ENCODE measurements at regions not wholly inside any gene's neighbourhood (a gene's known extent, or its start where the extent isn't known, plus 50 kb on each side); places are given as distances from the start of the nearest gene placed in this dataset.

DNA sequence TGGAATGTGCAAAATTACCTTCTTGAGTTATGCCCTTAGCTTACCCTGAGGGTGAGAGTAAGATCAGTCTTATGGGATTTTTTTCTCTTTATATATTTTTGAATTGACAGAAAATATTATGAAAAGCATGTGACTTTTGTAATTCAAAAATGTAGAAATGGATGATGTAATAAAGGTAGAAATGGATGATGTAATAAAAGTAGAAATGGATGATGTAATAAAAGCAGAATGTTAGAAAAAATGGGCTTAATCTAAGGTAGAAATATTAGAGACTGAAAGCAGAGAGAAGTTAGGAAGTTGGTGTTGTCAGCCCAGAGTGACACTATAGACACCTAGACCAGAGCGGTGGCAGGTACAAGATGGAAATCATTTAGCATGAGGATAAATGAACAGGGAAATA, 107.1 kb upstream of the THSD7B start:
- no peak for ATAC-seq
- Histone ChIP-seq H3K4me1 (peaks cover 0 to 5% (median 0%) of the 10 kb centered on the region in 3 donors), H3K9me3 (no peaks in the 10 kb centered on the region), H3K27me3 (no peaks in the 10 kb centered on the region), H3K36me3 (no peaks in the 10 kb centered on the region), H3K27ac (no peak overlapping the region), H3K4me3 (no peak overlapping the region)
- 90 to 100% methylated on average over 1 of the region's 1 CpG for WGBS, 2 donors
- FAIRE-seq, result no peak
- intact Hi-C loops (cut with DNase I), result no loop called here
- no peak for DNase-seq
- TF ChIP-seq, protein P1, sequence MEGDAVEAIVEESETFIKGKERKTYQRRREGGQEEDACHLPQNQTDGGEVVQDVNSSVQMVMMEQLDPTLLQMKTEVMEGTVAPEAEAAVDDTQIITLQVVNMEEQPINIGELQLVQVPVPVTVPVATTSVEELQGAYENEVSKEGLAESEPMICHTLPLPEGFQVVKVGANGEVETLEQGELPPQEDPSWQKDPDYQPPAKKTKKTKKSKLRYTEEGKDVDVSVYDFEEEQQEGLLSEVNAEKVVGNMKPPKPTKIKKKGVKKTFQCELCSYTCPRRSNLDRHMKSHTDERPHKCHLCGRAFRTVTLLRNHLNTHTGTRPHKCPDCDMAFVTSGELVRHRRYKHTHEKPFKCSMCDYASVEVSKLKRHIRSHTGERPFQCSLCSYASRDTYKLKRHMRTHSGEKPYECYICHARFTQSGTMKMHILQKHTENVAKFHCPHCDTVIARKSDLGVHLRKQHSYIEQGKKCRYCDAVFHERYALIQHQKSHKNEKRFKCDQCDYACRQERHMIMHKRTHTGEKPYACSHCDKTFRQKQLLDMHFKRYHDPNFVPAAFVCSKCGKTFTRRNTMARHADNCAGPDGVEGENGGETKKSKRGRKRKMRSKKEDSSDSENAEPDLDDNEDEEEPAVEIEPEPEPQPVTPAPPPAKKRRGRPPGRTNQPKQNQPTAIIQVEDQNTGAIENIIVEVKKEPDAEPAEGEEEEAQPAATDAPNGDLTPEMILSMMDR (IDR thresholded peaks at IDR 0.05), result no peak

DNA sequence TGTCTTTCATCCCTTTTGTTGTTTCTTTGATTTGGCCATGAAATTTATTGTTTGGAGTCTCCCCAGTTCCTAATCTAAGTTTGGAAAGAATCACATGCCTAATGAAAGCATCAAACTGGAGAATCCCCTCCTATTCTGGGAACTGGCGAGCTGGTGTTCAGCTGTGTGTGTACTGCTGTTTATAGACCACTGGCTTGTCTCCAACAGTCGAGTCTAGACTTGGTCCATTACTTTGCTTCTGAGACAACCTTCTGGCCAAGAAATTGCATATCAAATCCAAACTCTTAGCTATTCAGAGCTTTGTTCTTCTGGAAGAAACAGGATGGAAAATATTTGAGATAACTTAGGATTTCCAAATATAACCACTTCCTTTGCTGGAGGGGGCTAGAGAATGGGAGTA, 111.5 kb upstream of the THSD7B start:
- WGBS, 2 donors, result 16 to 20% methylated on average over 2 of the region's 2 CpGs
- no peak for FAIRE-seq
- no peaks in the 10 kb centered on the region for H3K9me3 ChIP-seq
- no peak overlapping the region for H3K4me3 ChIP-seq
- no peaks in the 10 kb centered on the region for H3K36me3 ChIP-seq
- peak in 3 of 4 donors; percentile 73 to 92 (median 87) for ATAC-seq
- intact Hi-C loops (cut with DNase I), result no loop called here
- H3K27ac ChIP-seq, result no peak overlapping the region
- DNase-seq, result peak in 3 of 6 donors; percentile 10 to 65 (median 49)
- peaks cover 0 to 5% (median 0%) of the 10 kb centered on the region in 3 donors for H3K4me1 ChIP-seq
- TF ChIP-seq, protein P1 (IDR thresholded peaks at IDR 0.05), result no peak
- H3K27me3 ChIP-seq, result no peaks in the 10 kb centered on the region

DNA sequence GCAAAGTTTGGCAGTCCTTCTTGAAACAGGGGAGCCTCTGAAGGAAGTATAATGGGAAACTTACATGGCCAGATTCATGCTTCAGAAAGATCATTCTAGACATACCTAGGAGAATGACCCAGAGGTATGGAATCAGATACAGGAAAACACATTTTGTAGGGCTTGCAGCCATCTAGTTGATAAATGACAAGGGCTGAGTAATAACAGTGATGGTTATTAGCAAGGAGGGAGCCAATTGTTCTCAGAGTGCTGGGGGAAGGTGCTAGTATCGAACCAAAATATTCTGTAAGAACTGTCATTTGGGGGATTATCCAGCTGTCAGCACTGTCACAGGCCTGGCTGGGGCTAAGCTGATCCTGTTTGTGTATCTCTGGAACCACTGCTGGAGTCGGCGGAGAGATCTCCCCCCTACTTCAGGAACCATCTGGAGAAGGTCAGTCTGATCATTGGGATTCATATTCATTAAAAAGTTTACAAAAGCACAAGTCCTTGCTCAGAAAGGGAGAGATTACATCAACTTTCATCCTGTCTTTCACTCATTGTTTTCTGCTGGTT, 113.8 kb upstream of the THSD7B start:
- ATAC-seq (no peak), FAIRE-seq (no peak), DNase-seq (no peak)
- peaks cover 0 to 5% (median 0%) of the 10 kb centered on the region in 3 donors for H3K4me1 ChIP-seq
- no peaks in the 10 kb centered on the region for H3K36me3 ChIP-seq
- intact Hi-C loops (cut with DNase I), result no loop called here
- H3K27me3 ChIP-seq, result no peaks in the 10 kb centered on the region
- no peak overlapping the region for H3K27ac ChIP-seq
- no peak overlapping the region for H3K4me3 ChIP-seq
- TF ChIP-seq, protein P1 (IDR thresholded peaks at IDR 0.05), result no peak
- no peaks in the 10 kb centered on the region for H3K9me3 ChIP-seq
- WGBS, 2 donors, result 79 to 83% methylated on average over 3 of the region's 3 CpGs

DNA sequence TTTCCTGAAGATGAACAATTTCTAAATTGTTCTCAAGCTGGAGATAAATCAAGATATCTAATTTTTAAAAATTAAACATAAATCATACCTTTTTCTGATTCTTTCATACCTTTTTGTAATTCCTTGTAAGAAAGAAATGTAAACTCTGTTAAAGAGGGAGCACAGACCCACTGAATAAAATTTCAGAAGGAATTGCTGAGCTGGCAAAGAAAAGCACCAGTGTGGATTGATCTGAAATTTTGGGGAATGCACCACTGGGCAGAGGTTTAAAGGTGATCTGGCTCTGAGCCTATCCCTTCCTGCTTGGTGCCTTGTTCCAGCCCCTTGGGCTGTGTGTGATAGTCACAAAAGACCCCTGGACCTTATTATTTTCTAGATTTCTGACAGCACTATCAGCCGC, 118.3 kb upstream of the THSD7B start:
- no peak overlapping the region for H3K4me3 ChIP-seq
- no peaks in the 10 kb centered on the region for H3K4me1 ChIP-seq
- intact Hi-C loops (cut with DNase I), result no loop called here
- no peaks in the 10 kb centered on the region for H3K36me3 ChIP-seq
- FAIRE-seq (no peak), DNase-seq (no peak), ATAC-seq (no peak)
- no peaks in the 10 kb centered on the region for H3K9me3 ChIP-seq
- WGBS, 2 donors, result 88 to 94% methylated on average over 1 of the region's 1 CpG
- TF ChIP-seq, protein P1 (IDR thresholded peaks at IDR 0.05), result no peak
- no peak overlapping the region for H3K27ac ChIP-seq
- no peaks in the 10 kb centered on the region for H3K27me3 ChIP-seq

DNA sequence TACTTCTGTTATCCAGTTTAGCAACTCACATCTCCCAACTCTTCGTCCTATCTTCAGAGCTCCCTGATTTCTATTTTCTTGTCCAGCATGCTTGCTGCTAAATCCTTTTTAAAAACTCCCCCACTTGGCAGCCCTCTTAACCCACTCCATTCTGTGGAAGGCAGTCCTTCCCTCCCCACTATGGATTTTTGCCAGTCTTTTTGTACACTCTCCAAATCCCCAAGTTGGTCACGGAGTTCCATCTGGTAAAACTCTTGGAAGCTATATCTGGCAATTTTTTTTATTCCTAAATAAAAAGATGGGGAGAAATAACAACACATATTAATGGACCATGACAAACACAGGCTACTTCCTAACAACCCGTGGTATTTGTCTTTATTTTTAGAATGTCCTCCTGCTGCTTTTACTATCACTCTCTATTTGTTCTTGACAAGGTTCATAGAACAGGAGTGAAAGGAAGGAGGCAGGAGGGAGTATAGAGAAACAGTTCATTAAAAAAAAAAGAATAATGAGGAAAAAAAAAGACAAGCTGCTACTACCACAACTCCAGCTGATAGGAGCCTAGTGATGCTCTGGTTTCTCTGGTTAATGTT, 120.0 kb upstream of the THSD7B start:
- TF ChIP-seq, protein P1 (IDR thresholded peaks at IDR 0.05), result no peak
- intact Hi-C loops (cut with DNase I), result no loop called here
- Histone ChIP-seq H3K4me1 (no peaks in the 10 kb centered on the region), H3K36me3 (no peaks in the 10 kb centered on the region), H3K27me3 (no peaks in the 10 kb centered on the region), H3K4me3 (no peak overlapping the region), H3K9me3 (no peaks in the 10 kb centered on the region), H3K27ac (no peak overlapping the region)
- FAIRE-seq (no peak), DNase-seq (no peak), ATAC-seq (no peak)
- WGBS, 2 donors, result 44 to 48% methylated on average over 3 of the region's 3 CpGs
